ENCODE measurements at regions not wholly inside any gene's neighbourhood (a gene's known extent, or its start where the extent isn't known, plus 50 kb on each side); places are given as distances from the start of the nearest gene placed in this dataset.

- TF ChIP-seq, protein P1, sequence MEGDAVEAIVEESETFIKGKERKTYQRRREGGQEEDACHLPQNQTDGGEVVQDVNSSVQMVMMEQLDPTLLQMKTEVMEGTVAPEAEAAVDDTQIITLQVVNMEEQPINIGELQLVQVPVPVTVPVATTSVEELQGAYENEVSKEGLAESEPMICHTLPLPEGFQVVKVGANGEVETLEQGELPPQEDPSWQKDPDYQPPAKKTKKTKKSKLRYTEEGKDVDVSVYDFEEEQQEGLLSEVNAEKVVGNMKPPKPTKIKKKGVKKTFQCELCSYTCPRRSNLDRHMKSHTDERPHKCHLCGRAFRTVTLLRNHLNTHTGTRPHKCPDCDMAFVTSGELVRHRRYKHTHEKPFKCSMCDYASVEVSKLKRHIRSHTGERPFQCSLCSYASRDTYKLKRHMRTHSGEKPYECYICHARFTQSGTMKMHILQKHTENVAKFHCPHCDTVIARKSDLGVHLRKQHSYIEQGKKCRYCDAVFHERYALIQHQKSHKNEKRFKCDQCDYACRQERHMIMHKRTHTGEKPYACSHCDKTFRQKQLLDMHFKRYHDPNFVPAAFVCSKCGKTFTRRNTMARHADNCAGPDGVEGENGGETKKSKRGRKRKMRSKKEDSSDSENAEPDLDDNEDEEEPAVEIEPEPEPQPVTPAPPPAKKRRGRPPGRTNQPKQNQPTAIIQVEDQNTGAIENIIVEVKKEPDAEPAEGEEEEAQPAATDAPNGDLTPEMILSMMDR (IDR thresholded peaks at IDR 0.05), result no peak
- H3K36me3 Mint-ChIP-seq (ENCODE audit: low read depth), result no peaks in the 10 kb centered on the region
- DNase-seq, result no peak
- H3K9me3 Mint-ChIP-seq, result peaks cover 8% of the 10 kb centered on the region
- H3K4me1 Mint-ChIP-seq, result peaks cover 34% of the 10 kb centered on the region
- H3K27me3 Mint-ChIP-seq (ENCODE audit: low read depth, poor library complexity), result no peaks in the 10 kb centered on the region
- H3K4me3 Mint-ChIP-seq, result no peak overlapping the region
- H3K27ac Mint-ChIP-seq, result no peak overlapping the region
These were observed 102.0 kb downstream of the FAM43A start for GRCh38 chr3:194787650-194788049.

GRCh38 chr3:194792368-194792767 is 106.7 kb downstream of the FAM43A start:
- peaks cover 39% of the 10 kb centered on the region for H3K9me3 Mint-ChIP-seq
- no peak for DNase-seq
- H3K4me3 Mint-ChIP-seq, result no peak overlapping the region
- H3K27me3 Mint-ChIP-seq (ENCODE audit: low read depth, poor library complexity), result no peaks in the 10 kb centered on the region
- H3K36me3 Mint-ChIP-seq (ENCODE audit: low read depth), result peaks cover 7% of the 10 kb centered on the region
- H3K27ac Mint-ChIP-seq, result no peak overlapping the region
- H3K4me1 Mint-ChIP-seq, result peaks cover 2% of the 10 kb centered on the region
- TF ChIP-seq, protein P1 (IDR thresholded peaks at IDR 0.05), result no peak

GRCh38 chr3:194797555-194798250 is 112.0 kb downstream of the FAM43A start:
- TF ChIP-seq, protein P1 (IDR thresholded peaks at IDR 0.05), result no peak
- Mint-ChIP-seq H3K36me3 (ENCODE audit: low read depth) (peaks cover 7% of the 10 kb centered on the region), H3K4me3 (no peak overlapping the region), H3K4me1 (peaks cover 51% of the 10 kb centered on the region), H3K9me3 (peaks cover 30% of the 10 kb centered on the region), H3K27me3 (ENCODE audit: low read depth, poor library complexity) (peaks cover 12% of the 10 kb centered on the region), H3K27ac (no peak overlapping the region)
- DNase-seq, result no peak

DNA sequence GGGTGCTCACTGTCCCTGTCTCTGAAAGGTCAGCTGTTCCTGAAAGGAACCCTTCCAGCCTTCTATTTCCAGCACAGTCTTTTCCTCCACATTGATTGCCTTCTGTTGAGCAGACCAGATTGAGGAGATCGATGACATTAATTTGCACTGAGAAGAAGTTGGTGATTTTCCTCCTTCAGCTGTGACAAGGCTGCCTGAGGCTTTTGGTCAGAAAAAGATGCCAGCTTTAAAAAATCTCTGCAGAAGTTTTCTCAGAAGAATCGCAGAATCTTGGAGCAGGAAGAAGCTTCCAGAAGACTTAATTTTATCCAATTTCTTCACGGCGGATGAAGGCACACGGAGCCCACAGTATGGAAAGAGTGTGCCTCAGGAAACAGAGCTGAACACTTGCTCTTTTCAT is 112.8 kb downstream of the FAM43A start:
- Mint-ChIP-seq H3K27me3 (ENCODE audit: low read depth, poor library complexity) (peaks cover 12% of the 10 kb centered on the region), H3K27ac (peak overlapping the region; percentile 28), H3K4me3 (no peak overlapping the region), H3K4me1 (peaks cover 55% of the 10 kb centered on the region), H3K9me3 (peaks cover 28% of the 10 kb centered on the region), H3K36me3 (ENCODE audit: low read depth) (peaks cover 7% of the 10 kb centered on the region)
- no peak for DNase-seq
- TF ChIP-seq, protein P1 (IDR thresholded peaks at IDR 0.05), result no peak

GRCh38 chr3:194800002-194800401 is 114.3 kb downstream of the FAM43A start:
- peaks cover 7% of the 10 kb centered on the region for H3K36me3 Mint-ChIP-seq (ENCODE audit: low read depth)
- no peak for DNase-seq
- TF ChIP-seq, protein P1 (IDR thresholded peaks at IDR 0.05), result no peak
- no peak overlapping the region for H3K4me3 Mint-ChIP-seq
- H3K27ac Mint-ChIP-seq, result no peak overlapping the region
- peaks cover 19% of the 10 kb centered on the region for H3K9me3 Mint-ChIP-seq
- H3K27me3 Mint-ChIP-seq (ENCODE audit: low read depth, poor library complexity), result peaks cover 13% of the 10 kb centered on the region
- H3K4me1 Mint-ChIP-seq, result peaks cover 55% of the 10 kb centered on the region

Data from nephron progenitor cell (in vitro differentiated cells).